HG02840 (cell line): ENCODE measurements at regions not wholly inside any gene's neighbourhood (a gene's known extent, or its start where the extent isn't known, plus 50 kb on each side); places are given as distances from the start of the nearest gene placed in this dataset.
"Not testable (repeated sequence)": the region's sequence is repeated elsewhere in the genome, so short reads cannot be mapped to it uniquely, and the experiment has no call there.

Experiments
- ATAC-seq: cut with Tn5 transposase; IDR thresholded peaks from one replicate; pipeline ENCODE4 v1.9.1; 2021; ENCODE audit warnings: mild to moderate bottlenecking, moderate library complexity, moderate number of reproducible peaks; ENCODE audit not compliant: unreplicated experiment, low FRiP score

- not testable (repeated sequence) for ATAC-seq
These were observed 413.3 kb downstream of the HACE1 start for GRCh38 chr6:104446101-104447080.

DNA sequence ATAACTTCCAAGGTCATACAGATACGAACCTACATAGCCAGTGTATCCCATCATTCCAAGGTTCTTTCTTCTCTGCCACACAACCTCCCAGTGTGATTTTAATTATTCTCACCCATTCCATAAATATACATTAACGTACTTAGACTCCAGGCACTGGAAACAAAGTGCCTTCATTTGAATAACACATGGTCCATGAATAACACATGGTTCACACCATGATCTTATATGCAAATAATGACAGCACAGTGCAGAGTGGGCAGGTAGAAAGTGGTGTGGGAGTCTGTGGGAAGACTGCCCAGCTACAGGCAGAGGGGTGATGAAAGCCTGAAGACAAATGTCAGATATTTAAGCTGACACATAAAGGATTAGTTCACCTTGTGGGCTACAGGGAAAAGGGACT, 425.2 kb downstream of the HACE1 start:
- ATAC-seq: no peak

DNA sequence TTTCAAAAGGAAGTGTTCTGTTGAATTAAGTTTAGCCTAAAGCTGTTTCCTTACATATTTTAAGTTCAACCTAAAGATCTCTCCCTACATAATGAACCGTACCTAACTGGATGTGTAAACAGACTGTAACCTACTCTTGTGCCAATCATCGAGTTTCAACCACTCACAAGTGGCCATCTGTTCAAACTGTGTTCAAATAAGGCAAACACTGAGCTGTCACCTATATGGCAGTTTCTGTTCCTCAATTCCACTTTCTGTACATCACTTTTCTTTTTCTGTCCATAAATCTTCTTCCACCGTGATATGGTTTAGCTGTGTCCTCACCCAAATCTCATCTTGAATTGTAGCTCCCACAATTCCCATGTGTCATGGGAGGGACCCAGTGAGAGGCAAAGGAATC, 428.6 kb downstream of the HACE1 start:
- no peak for ATAC-seq

- ATAC-seq: no peak
These were observed 431.5 kb downstream of the HACE1 start for GRCh38 chr6:104428184-104428583.

GRCh38 chr6:104423691-104424090, 436.0 kb downstream of the HACE1 start:
- ATAC-seq: no peak

DNA sequence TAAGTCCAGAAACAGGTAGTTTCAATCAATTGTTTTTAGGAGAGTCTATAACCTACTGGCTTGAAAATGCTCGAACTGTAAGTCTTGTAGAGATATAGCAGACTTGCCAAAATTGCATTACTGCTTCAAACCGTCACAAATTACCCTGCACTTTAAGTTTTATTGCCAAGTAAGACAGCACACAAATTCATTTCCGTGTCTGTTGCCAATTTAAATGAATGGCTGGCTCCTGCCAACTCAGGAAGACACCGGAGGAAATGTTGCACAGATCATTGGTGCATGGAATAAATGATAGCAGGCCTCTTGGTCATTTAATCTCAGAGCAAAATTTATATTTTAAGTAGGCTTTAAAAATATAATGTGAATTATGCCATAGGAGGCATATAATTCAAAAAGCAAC, 438.1 kb downstream of the HACE1 start:
- ATAC-seq: no peak

- ATAC-seq: no peak
These were observed 440.9 kb downstream of the HACE1 start for GRCh38 chr6:104418839-104419238.

DNA sequence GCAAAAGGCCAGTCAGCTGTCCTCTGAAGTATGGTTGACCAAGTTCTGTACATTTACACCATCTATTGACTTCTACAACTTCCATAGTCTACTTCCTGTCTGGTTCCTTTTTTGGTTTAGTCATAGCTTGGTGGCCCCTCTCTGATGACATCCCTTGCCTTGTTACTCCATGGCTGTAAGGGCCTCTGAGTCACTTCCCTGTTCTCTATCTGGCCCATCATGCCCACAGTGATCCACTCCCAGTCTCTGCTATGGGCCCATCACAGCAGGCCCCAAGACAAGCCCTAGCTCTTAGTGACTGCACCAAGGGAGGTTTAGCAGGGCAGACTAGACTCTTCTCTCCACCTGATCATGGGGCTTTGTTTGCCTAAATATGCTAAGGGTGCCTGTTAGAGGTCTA, 441.6 kb downstream of the HACE1 start:
- ATAC-seq: no peak

GRCh38 chr6:104414723-104415122, 445.0 kb downstream of the HACE1 start:
- no peak for ATAC-seq

DNA sequence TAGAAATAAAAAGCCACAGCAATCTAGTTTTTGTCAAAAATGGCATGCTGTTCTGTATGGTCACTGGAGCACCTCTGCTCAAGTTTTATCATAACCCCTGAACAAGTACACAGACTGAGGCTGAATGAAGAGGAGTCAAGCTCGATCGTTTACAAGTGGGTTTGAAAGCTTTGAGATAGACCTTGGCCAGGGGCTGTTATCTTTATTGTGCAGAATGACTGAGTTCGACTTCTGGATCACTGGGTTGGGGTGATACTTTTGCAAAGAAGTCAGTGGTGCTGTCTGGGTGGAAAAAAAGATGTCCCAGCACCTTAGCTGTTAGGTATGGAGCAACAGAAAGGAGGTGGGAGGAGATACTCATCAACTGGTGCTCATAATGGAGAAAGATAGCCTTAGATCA, 446.0 kb downstream of the HACE1 start:
- ATAC-seq: no peak

- ATAC-seq: no peak
These were observed 448.4 kb downstream of the HACE1 start for GRCh38 chr6:104411302-104411701.

DNA sequence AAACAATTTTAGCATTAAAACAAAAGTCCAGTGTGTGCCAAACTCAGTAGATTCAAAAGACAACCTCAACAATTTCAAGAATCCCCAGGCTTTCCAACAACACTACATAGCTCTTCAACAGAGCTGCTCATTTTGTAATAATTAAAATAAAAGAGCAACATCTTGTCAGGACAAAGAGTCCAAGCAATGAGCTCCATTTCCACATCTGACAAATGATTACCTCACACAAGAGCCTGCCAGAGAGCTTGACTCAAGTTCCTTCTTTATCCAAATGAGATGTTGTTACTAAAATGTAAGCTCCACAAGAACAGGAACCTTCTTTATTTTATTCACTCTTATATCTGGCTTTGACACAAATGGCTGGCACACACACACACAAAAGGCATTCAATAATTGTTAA, 449.8 kb downstream of the HACE1 start:
- ATAC-seq: no peak

DNA sequence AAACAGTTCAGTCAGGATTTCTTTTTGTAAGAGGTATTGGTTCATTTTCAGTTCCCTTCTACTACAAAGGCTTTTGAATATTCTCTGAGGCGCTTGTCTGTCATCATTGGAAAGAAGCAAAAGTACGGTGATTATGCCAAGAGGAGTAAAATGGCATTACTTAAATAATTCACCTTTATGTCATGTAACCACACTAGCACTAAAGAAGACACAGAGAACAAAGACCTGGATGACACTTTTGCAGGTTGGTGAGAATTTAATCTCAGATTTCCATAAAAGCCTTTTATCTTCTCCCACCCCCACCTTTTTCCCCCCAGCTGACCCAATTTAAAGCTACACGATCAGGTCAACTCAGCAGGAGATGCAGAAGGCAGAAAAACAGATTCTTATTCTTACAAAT, 451.8 kb downstream of the HACE1 start:
- ATAC-seq: no peak

DNA sequence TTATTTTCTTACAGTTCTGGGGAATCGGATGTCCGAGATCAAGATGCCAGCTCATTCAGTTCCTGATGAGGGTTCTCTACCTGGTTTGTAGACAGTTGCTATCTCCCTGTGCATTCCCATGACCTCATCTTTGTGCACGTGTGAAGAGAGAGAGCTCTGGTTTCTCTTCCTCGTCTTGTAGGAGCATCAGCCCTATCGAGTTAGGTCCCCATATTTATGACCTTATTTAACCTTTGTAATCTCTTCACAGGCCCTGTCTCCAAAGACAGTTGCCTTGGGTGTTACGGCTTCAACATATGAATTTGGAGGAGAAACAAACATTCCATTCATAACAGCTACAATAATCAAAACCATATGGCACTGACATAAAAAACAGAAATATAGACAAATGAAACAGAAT, 455.3 kb downstream of the HACE1 start:
- no peak for ATAC-seq

- ATAC-seq: no peak
These were observed 457.1 kb downstream of the HACE1 start for GRCh38 chr6:104402572-104402971.

DNA sequence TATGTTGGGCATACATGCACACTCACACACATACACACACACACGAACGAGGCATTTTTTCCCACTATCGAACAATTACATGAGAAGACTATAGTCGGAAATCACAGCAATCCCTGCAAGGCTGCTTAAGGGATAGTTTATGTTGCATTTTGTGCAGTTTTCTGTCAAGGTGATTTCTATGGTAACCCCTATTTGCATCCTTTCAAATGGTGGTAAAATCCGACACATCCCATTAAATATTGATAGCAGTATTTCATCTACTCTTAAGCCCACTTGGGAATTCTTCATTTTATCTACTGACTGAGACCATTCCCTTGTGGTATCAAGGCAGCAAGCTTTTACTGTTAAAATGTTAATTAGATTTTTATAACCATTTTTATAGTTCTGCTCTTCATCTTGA, 457.8 kb downstream of the HACE1 start:
- ATAC-seq: no peak

DNA sequence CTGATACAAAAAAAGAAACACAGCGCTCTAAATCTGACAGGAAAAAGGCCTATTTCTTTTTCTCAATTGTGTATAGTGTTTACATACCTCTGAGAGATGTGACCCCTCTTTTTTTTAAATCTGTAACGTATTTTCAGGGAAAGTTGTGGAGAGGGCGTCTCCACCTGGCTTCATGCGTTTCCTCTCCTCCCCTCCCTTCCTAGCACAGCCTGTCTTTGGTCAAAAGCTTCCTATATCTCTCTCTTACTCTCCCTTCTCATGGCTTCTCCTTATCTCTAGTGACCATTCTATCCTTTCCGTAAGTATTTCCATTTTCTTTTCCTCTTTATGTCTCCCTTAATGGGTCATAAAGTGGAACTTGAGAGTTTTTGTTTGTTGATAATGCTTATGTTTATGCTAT, 458.9 kb downstream of the HACE1 start:
- no peak for ATAC-seq

- ATAC-seq: no peak
These were observed 463.6 kb downstream of the HACE1 start for GRCh38 chr6:104396077-104396476.

GRCh38 chr6:104381907-104382306, 477.8 kb downstream of the HACE1 start:
- no peak for ATAC-seq

GRCh38 chr6:104365451-104366234, 494.1 kb downstream of the HACE1 start:
- no peak for ATAC-seq

DNA sequence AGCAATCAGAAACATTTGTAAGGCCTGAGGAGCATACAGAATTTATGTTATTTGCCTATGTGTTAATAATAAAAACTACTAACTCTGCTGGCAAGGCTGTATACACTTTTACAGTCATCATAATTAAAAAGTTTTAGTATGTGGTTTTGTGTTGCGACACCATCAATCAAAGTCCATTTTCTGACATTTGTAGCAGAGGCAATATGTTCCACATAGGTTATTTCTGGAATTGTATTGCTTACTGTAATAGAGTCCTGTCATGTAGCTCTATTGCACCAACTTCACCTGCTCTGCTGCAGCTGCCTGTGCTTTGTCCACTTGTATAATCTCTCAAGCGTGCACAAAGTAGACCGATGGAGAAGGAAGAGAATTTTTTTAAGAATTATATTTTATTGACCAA, 501.8 kb downstream of the HACE1 start:
- ATAC-seq: no peak

DNA sequence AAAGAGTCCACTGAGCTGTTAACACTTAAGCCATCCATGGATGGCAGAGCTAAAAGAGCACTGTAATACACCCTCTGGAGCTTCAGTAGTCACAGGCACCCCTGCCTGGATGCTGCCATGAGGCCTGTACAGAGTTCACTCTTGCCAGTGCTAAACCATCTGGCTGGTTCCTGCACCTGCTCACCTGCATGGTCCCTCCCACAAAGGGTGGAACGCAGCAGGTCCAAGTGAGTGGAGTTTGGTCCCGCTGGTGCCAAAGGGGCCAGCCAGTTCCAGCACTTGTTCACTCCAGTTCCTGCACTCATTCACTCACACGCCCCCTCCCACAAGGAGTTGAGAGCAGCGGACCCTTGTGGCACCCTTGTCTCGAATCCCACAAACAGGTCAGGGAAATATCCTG, 503.5 kb downstream of the HACE1 start:
- no peak for ATAC-seq
